K562 (cell line): ENCODE measurements at regions not wholly inside any gene's neighbourhood (a gene's known extent, or its start where the extent isn't known, plus 50 kb on each side); places are given as distances from the start of the nearest gene placed in this dataset.

ENCODE experiments used
- ATAC-seq: fragments of 200-7000 bp; cut with Tn5 transposase; 3 replicates; pipeline ENCODE4 v1.9.1; 2020; ENCODE audit warnings: moderate library complexity
- BruUV-seq: library from RNA; stranded (reverse); fragments of 400-500 nt; replicated peaks from 2 replicates; lab custom pipeline; 2021; lab: Mats Ljungman, UMichigan
- CTCF ChIA-PET: fragments of 300-600 bp; formaldehyde crosslinking; extraction: SDS; loops from one replicate; lab custom pipeline; 2021; ENCODE audit warnings: low intra/inter-chr PET ratio; lab: Yijun Ruan, JAX
- POLR2A ChIA-PET: fragments of 300-600, 350-650 bp; sonication (Branson Sonifier 250); formaldehyde crosslinking; extraction: SDS; loops from one replicate; lab custom pipeline; 2021; ENCODE audit warnings: antibody characterized with exemption, inconsistent platforms; lab: Yijun Ruan, JAX
- DNase-seq, 4 experiments: peaks; one replicate each; pipeline versions ENCODE4 v3.0.0 to v3.0.0-alpha.2; 2011 to 2018; ENCODE audit warnings: low spot score in 3 of 4, mixed read lengths in 3 of 4; ENCODE audit errors: extremely low read depth in 1 of 4
- FAIRE-seq: peaks from 2 replicates; lab custom pipeline; 2011; peaks lifted over from hg19 to GRCh38; lab: Jason Lieb, UNC
- H2AFZ ChIP-seq: 2 replicates; pipeline ENCODE4 v1.6.0; 2011; ENCODE audit warnings: low read depth, low read length, control low read depth, inconsistent platforms
- H3K27ac ChIP-seq: fragments of 200-600 bp; 3 replicates; pipeline ENCODE4 v1.8.0; 2011; ENCODE audit warnings: low read depth, mild to moderate bottlenecking, control low read depth, inconsistent platforms, low read length, moderate library complexity, mixed read lengths; ENCODE audit errors: extremely low read depth
- H3K27me3 ChIP-seq, 2 experiments: fragments of 300-600 bp in 1 of 2; 2 replicates in 1 of 2; 3 replicates in 1 of 2; pipeline versions ENCODE4 v1.6.0 to v1.8.0; 2011; ENCODE audit warnings: inconsistent platforms in 2 of 2, low read length in 2 of 2, mild to moderate bottlenecking in 1 of 2, mixed read lengths in 1 of 2, moderate library complexity in 1 of 2; ENCODE audit not compliant: control insufficient read depth in 2 of 2, insufficient read depth in 2 of 2
- H3K36me3 ChIP-seq: fragments of 300-600 bp; 3 replicates; pipeline ENCODE4 v1.8.0; 2011; ENCODE audit warnings: mild to moderate bottlenecking, low read length, inconsistent platforms; ENCODE audit not compliant: control insufficient read depth, insufficient read depth
- H3K4me1 ChIP-seq, 2 experiments: fragments of 200-600 bp in 1 of 2; replicated peaks in 1 of 2; 2 replicates in 1 of 2; 3 replicates in 1 of 2; pipeline versions ENCODE4 v1.5.1 to v1.8.0; 2011; ENCODE audit warnings: inconsistent platforms in 2 of 2, low read length in 2 of 2, mild to moderate bottlenecking in 1 of 2, mixed read lengths in 1 of 2, moderate library complexity in 1 of 2; ENCODE audit not compliant: control insufficient read depth in 2 of 2, insufficient read depth in 2 of 2
- H3K4me2 ChIP-seq: 2 replicates; pipeline ENCODE4 v1.6.1; 2011; ENCODE audit warnings: low read length, control low read depth, inconsistent platforms, mixed read lengths; ENCODE audit not compliant: insufficient read depth
- H3K4me3 ChIP-seq: fragments of 200-600 bp; sonication (generic), shearing (Covaris generic); 2 replicates; pipeline ENCODE4 v1.5.1; 2016; ENCODE audit warnings: control low read depth, inconsistent platforms
- H3K79me2 ChIP-seq: fragments of 200-600 bp; 3 replicates; pipeline ENCODE4 v1.8.0; 2011; ENCODE audit warnings: low read length, inconsistent platforms; ENCODE audit not compliant: control insufficient read depth, insufficient read depth
- H3K9ac ChIP-seq, 2 experiments: 2 replicates each; pipeline versions ENCODE4 v1.6.0 to v1.6.1; 2011; ENCODE audit warnings: low read depth in 2 of 2, low read length in 2 of 2, control low read depth in 1 of 2, inconsistent platforms in 1 of 2, mild to moderate bottlenecking in 1 of 2, mixed read lengths in 1 of 2; ENCODE audit not compliant: insufficient read depth in 1 of 2
- H3K9me1 ChIP-seq: one replicate; pipeline ENCODE4 v1.6.0; 2011; ENCODE audit warnings: inconsistent platforms, mild to moderate bottlenecking, low read length, moderate library complexity; ENCODE audit not compliant: control insufficient read depth, insufficient read depth
- H3K9me3 ChIP-seq: replicated peaks from 2 replicates; pipeline ENCODE4 v1.5.1; 2011; ENCODE audit warnings: low read depth, low read length, inconsistent platforms; ENCODE audit not compliant: control insufficient read depth, insufficient read depth
- H4K20me1 ChIP-seq: replicated peaks from 2 replicates; pipeline ENCODE4 v1.6.1; 2011; ENCODE audit warnings: low read length, inconsistent platforms, mixed read lengths; ENCODE audit not compliant: control insufficient read depth, insufficient read depth
- CAMTA2 ChIP-seq: fragments of 250-450 bp; sonication (Bioruptor Pico); conservative IDR thresholded peaks from 2 replicates; pipeline ENCODE4 v1.5.1; 2022
- CC2D1A ChIP-seq: fragments of 450-650 bp; IDR thresholded peaks from 2 replicates; pipeline ENCODE4 v1.6.1; 2017; ENCODE audit warnings: mild to moderate bottlenecking
- GTF2F1 ChIP-seq: IDR thresholded peaks from 2 replicates; pipeline ENCODE4 v1.6.1; 2011; ENCODE audit warnings: low read depth, low read length, improper control_type of control experiment
- IRF9 ChIP-seq: fragments of 450-650 bp; IDR thresholded peaks from 2 replicates; pipeline ENCODE4 v1.6.1; 2016; ENCODE audit warnings: missing biosample characterization, missing genetic modification characterization
- KDM4B ChIP-seq, 2 experiments: fragments of 450-650 bp in 1 of 2; sonication (generic) in 1 of 2; IDR thresholded peaks; 2 replicates each; pipeline ENCODE4 v1.6.1; 2016 to 2017; ENCODE audit warnings: borderline replicate concordance in 2 of 2, antibody characterized with exemption in 1 of 2, low read depth in 1 of 2, mild to moderate bottlenecking in 1 of 2
- MXI1 ChIP-seq: IDR thresholded peaks from 2 replicates; pipeline ENCODE4 v1.6.1; 2011; ENCODE audit warnings: low read depth, mild to moderate bottlenecking, improper control_type of control experiment, low read length
- MYBL2 ChIP-seq, 2 experiments: fragments of 450-650 bp in 1 of 2; sonication (generic) in 1 of 2; formaldehyde crosslinking in 1 of 2; IDR thresholded peaks; 2 replicates each; pipeline versions ENCODE4 v1.6.1 to v1.8.1; 2017 to 2022; ENCODE audit warnings: borderline replicate concordance in 1 of 2, inconsistent platforms in 1 of 2, low read depth in 1 of 2, mild to moderate bottlenecking in 1 of 2, missing genetic modification reagents in 1 of 2, moderate library complexity in 1 of 2
- NBN ChIP-seq: fragments of 450-650 bp; IDR thresholded peaks from 2 replicates; pipeline ENCODE4 v1.6.1; 2016; ENCODE audit warnings: low read depth, mild to moderate bottlenecking
- NR1H2 ChIP-seq: sonication (generic); formaldehyde crosslinking; IDR thresholded peaks from 2 replicates; pipeline ENCODE4 v1.4.0; 2020; ENCODE audit warnings: mild to moderate bottlenecking, missing genetic modification reagents
- VEZF1 ChIP-seq: fragments of 200-800 bp; sonication (Bioruptor generic); IDR thresholded peaks from 2 replicates; pipeline ENCODE4 v1.6.1; 2017; ENCODE audit warnings: missing genetic modification characterization, missing compliant biosample characterization
- ZBTB5 ChIP-seq: fragments of 450-650 bp; IDR thresholded peaks from 2 replicates; pipeline ENCODE4 v1.6.1; 2017; ENCODE audit warnings: antibody characterized with exemption
- ZFP30 ChIP-seq: fragments of 250-450 bp; sonication (Bioruptor Pico); IDR thresholded peaks from 2 replicates; pipeline ENCODE4 v1.8.0; 2022; ENCODE audit warnings: moderate library complexity, mild to moderate bottlenecking, inconsistent platforms, borderline replicate concordance
- ZFX ChIP-seq: sonication (generic); formaldehyde crosslinking; IDR thresholded peaks from 2 replicates; pipeline ENCODE4 v1.8.0; 2022; ENCODE audit warnings: mild to moderate bottlenecking, missing genetic modification reagents, moderate library complexity
- ZNF696 ChIP-seq: fragments of 250-450 bp; sonication (Bioruptor Pico); conservative IDR thresholded peaks from 2 replicates; pipeline ENCODE4 v1.4.0; 2020; ENCODE audit warnings: mild to moderate bottlenecking, moderate library complexity
- WGBS: fragments of 100-300 bp; shearing (Covaris generic); methylation state at CpG from one replicate; pipeline ENCODE4 v1.1.6; 2016; ENCODE audit warnings: low coverage, mixed read lengths; ENCODE audit not compliant: insufficient coverage; ENCODE audit errors: missing lambda C conversion rate; 5-methylcytosine and 5-hydroxymethylcytosine counted together
- in situ Hi-C: fragments of 300-500 bp; cut with MboI; formaldehyde crosslinking; loops from 4 replicates; pipeline ENCODE4 v1.15.0; 2018; ENCODE audit warnings: inconsistent platforms, mixed read lengths
- intact Hi-C: fragments of 100-400 bp; cut with micrococcal nuclease; formaldehyde crosslinking; loops from 2 replicates; pipeline ENCODE4 v1.14.2; 2022
- TF ChIP-seq, protein P1 (sequence below): sonication (generic); formaldehyde crosslinking; IDR thresholded peaks from 2 replicates; pipeline ENCODE4 v1.8.1; 2022; ENCODE audit warnings: missing genetic modification reagents
- TF ChIP-seq, protein P2 (sequence below): sonication (generic); formaldehyde crosslinking; IDR thresholded peaks from 2 replicates; pipeline ENCODE4 v1.8.0; 2022; ENCODE audit warnings: mild to moderate bottlenecking, missing genetic modification reagents

DNA sequence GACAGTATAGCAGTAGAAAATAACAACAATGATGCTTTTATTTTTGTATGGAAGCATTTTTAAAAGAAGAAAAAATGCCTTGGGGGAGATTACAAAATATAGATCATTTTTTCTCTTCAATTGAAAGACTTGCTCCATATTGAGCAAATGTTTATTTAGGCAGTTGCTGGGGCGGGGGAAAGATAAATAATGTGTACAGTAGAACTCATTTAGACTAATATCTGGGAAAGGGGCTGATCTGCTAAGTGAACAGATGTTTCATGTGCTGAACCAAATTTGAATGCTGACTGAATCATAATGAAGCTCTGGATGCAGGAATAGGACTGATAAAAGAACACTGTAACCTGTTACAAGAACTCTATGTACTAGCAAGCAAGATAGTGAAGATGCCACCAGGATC lies 457.1 kb upstream of the TENM4 start:
- no peaks in the 10 kb centered on the region for H4K20me1 ChIP-seq
- no peak overlapping the region for H3K27ac ChIP-seq
- CTCF ChIA-PET, result no interaction called here
- no peak overlapping the region for H3K9ac ChIP-seq
- H3K9me3 ChIP-seq, result no peaks in the 10 kb centered on the region
- FAIRE-seq (no peak), ATAC-seq (no peak)
- no TSS peak for BruUV-seq
- no peaks in the 10 kb centered on the region for H3K36me3 ChIP-seq
- no peaks in the 10 kb centered on the region for H3K27me3 ChIP-seq
- intact Hi-C loops, result no loop called here
- no peaks in the 10 kb centered on the region for H3K9me1 ChIP-seq
- WGBS, result 0% methylated on average over 1 of the region's 1 CpG
- TF ChIP-seq IRF9 (no peak), MXI1 (no peak), GTF2F1 (no peak), ZFX (no peak), KDM4B (IDR thresholded peaks at IDR 0.05; ENCODE audit: borderline replicate concordance in 2 of 2, low read depth in 1 of 2) (no peak), ZFP30 (CRISPR knock-in tag) (no peak), VEZF1 (CRISPR knock-in tag) (no peak), CC2D1A (no peak), CAMTA2 (CRISPR knock-in tag) (no peak), ZNF696 (CRISPR knock-in tag) (no peak), MYBL2 (IDR thresholded peaks at IDR 0.05; ENCODE audit: low read depth) (no peak), MYBL2 (CRISPR knock-in tag; IDR thresholded peaks at IDR 0.05; ENCODE audit: borderline replicate concordance) (no peak), NR1H2 (CRISPR knock-in tag) (no peak), NBN (no peak), ZBTB5 (no peak)
- TF ChIP-seq, protein P1, sequence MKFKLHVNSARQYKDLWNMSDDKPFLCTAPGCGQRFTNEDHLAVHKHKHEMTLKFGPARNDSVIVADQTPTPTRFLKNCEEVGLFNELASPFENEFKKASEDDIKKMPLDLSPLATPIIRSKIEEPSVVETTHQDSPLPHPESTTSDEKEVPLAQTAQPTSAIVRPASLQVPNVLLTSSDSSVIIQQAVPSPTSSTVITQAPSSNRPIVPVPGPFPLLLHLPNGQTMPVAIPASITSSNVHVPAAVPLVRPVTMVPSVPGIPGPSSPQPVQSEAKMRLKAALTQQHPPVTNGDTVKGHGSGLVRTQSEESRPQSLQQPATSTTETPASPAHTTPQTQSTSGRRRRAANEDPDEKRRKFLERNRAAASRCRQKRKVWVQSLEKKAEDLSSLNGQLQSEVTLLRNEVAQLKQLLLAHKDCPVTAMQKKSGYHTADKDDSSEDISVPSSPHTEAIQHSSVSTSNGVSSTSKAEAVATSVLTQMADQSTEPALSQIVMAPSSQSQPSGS (CRISPR knock-in tag), result no peak
- TF ChIP-seq, protein P2, sequence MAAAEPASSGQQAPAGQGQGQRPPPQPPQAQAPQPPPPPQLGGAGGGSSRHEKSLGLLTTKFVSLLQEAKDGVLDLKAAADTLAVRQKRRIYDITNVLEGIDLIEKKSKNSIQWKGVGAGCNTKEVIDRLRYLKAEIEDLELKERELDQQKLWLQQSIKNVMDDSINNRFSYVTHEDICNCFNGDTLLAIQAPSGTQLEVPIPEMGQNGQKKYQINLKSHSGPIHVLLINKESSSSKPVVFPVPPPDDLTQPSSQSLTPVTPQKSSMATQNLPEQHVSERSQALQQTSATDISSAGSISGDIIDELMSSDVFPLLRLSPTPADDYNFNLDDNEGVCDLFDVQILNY (CRISPR knock-in tag), result no peak
- TF ChIP-seq, all 486 proteins: peak for 0
- POLR2A ChIA-PET, result no interaction called here
- Histone ChIP-seq H3K4me2 (no peak overlapping the region), H3K4me3 (no peak overlapping the region), H2AFZ (no peak overlapping the region), H3K79me2 (no peaks in the 10 kb centered on the region), H3K4me1 (no peaks in the 10 kb centered on the region)
- in situ Hi-C loops, result no loop called here
- no peak for DNase-seq
